Head of caudate nucleus (tissue), 42 donors: ENCODE measurements at regions not wholly inside any gene's neighbourhood (a gene's known extent, or its start where the extent isn't known, plus 50 kb on each side); places are given as distances from the start of the nearest gene placed in this dataset.
A peak's percentile ranks its signal among the peaks of the same experiment; 100 is the strongest.

Source experiments
- DNase-seq, 42 donors: peaks; one replicate each; pipeline versions ENCODE4 v3.0.0 to v3.0.0-alpha.2; 2020 to 2021; ENCODE audit warnings: mixed read lengths in 7 of 42
- intact Hi-C: fragments of 100-400 bp; cut with DNase I; formaldehyde crosslinking; loops from one replicate; pipeline ENCODE4 v1.15.0; 2022

GRCh38 chr14:100656996-100657395, 69.7 kb upstream of the DLK1 start:
- intact Hi-C loops = loop anchor here (5.0 kb wide), 1 partner anchor 215 kb away; no protein-coding TSS in a partner anchor
- peak in 35 of 42 donors; percentile 25 to 84 (median 59) for DNase-seq

GRCh38 chr14:100657780-100658179, 68.9 kb upstream of the DLK1 start:
- intact Hi-C loops = loop anchor here (5.0 kb wide), 1 partner anchor 215 kb away; no protein-coding TSS in a partner anchor

GRCh38 chr14:100658181-100658886, 68.4 kb upstream of the DLK1 start:
- DNase-seq = no peak
- intact Hi-C loops = loop anchor here (5.0 kb wide), 1 partner anchor 216 kb away; no protein-coding TSS in a partner anchor

More at GRCh38 chr14:100657780-100658179, 68.9 kb upstream of the DLK1 start:
- no peak for DNase-seq

- DNase-seq = no peak
- intact Hi-C loops = loop anchor here (5.0 kb wide), 1 partner anchor 217 kb away; no protein-coding TSS in a partner anchor
These were observed 67.2 kb upstream of the DLK1 start for GRCh38 chr14:100659345-100660001.

GRCh38 chr14:100660498-100660881, 66.2 kb upstream of the DLK1 start:
- intact Hi-C loops = no loop called here
- no peak for DNase-seq

GRCh38 chr14:100660882-100661635, 65.6 kb upstream of the DLK1 start:
- no peak for DNase-seq
- intact Hi-C loops = no loop called here

GRCh38 chr14:100662879-100663760, 63.6 kb upstream of the DLK1 start:
- intact Hi-C loops = no loop called here
- DNase-seq = peak in 40 of 42 donors; percentile 55 to 89 (median 74)

GRCh38 chr14:100663761-100664052, 63.0 kb upstream of the DLK1 start:
- intact Hi-C loops = no loop called here
- DNase-seq = no peak

- no peak for DNase-seq
- intact Hi-C loops = no loop called here
These were observed 62.5 kb upstream of the DLK1 start for GRCh38 chr14:100664231-100664630.

- no peak for DNase-seq
These were observed 61.7 kb upstream of the DLK1 start for GRCh38 chr14:100664841-100665510.

GRCh38 chr14:100665511-100666032, 61.1 kb upstream of the DLK1 start:
- intact Hi-C loops = no loop called here
- peak in 23 of 42 donors; percentile 16 to 70 (median 41) for DNase-seq

More at GRCh38 chr14:100664841-100665510, 61.7 kb upstream of the DLK1 start:
- intact Hi-C loops = no loop called here

GRCh38 chr14:100666403-100666802, 60.3 kb upstream of the DLK1 start:
- DNase-seq = no peak
- intact Hi-C loops = no loop called here

- intact Hi-C loops = no loop called here
- no peak for DNase-seq
These were observed 59.8 kb upstream of the DLK1 start for GRCh38 chr14:100666851-100667250.

GRCh38 chr14:100667656-100668055, 59.0 kb upstream of the DLK1 start:
- DNase-seq = no peak
- intact Hi-C loops = no loop called here

GRCh38 chr14:100668352-100668751, 58.3 kb upstream of the DLK1 start:
- intact Hi-C loops = no loop called here

GRCh38 chr14:100669011-100669412, 57.7 kb upstream of the DLK1 start:
- no peak for DNase-seq
- intact Hi-C loops = no loop called here

More at GRCh38 chr14:100668352-100668751, 58.3 kb upstream of the DLK1 start:
- no peak for DNase-seq

- intact Hi-C loops = no loop called here
- no peak for DNase-seq
These were observed 57.2 kb upstream of the DLK1 start for GRCh38 chr14:100669468-100669867.
